ENCODE measurements at regions not wholly inside any gene's neighbourhood (a gene's known extent, or its start where the extent isn't known, plus 50 kb on each side); places are given as distances from the start of the nearest gene placed in this dataset.

DNA sequence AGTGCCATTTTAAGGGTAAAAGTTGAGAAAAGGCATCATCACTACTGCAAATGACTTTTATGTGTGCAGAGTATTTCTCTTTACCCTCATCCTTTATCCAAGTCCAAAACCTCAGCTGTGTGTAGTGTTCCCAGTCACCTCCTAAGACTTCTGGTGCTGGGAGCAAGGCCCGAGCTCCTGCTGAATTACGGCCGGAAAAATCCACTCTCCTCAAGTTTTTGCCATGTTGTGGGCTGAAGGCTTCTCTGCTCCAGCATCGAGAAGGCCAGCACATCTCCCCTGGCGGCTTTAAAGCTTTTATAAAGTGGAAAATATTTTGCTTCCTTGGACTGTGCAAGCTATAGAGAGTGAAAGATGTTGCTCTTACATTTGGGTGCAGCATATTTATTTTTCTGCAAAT, 153.2 kb upstream of the THBS2 start:
- Mint-ChIP-seq H3K36me3 (ENCODE audit: insufficient read depth, unreplicated experiment) (no peaks in the 10 kb centered on the region), H3K27ac (ENCODE audit: low read depth, unreplicated experiment) (no peak overlapping the region), H3K9me3 (ENCODE audit: unreplicated experiment) (peaks cover 9% of the 10 kb centered on the region), H3K27me3 (ENCODE audit: insufficient read depth, unreplicated experiment) (no peaks in the 10 kb centered on the region), H3K4me3 (ENCODE audit: unreplicated experiment) (no peak overlapping the region), H3K4me1 (ENCODE audit: insufficient read depth, unreplicated experiment) (no peaks in the 10 kb centered on the region)
- no TSS peak for BruUV-seq (replicated peaks)
- intact Hi-C loops (cut with micrococcal nuclease): no loop called here
- POLR2A ChIA-PET: no interaction called here
- no peak for DNase-seq (ENCODE audit: unreplicated experiment)
- TF ChIP-seq, protein P1, sequence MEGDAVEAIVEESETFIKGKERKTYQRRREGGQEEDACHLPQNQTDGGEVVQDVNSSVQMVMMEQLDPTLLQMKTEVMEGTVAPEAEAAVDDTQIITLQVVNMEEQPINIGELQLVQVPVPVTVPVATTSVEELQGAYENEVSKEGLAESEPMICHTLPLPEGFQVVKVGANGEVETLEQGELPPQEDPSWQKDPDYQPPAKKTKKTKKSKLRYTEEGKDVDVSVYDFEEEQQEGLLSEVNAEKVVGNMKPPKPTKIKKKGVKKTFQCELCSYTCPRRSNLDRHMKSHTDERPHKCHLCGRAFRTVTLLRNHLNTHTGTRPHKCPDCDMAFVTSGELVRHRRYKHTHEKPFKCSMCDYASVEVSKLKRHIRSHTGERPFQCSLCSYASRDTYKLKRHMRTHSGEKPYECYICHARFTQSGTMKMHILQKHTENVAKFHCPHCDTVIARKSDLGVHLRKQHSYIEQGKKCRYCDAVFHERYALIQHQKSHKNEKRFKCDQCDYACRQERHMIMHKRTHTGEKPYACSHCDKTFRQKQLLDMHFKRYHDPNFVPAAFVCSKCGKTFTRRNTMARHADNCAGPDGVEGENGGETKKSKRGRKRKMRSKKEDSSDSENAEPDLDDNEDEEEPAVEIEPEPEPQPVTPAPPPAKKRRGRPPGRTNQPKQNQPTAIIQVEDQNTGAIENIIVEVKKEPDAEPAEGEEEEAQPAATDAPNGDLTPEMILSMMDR (IDR thresholded peaks at IDR 0.05; ENCODE audit: unreplicated experiment): no peak
- CTCF ChIA-PET: no interaction called here

DNA sequence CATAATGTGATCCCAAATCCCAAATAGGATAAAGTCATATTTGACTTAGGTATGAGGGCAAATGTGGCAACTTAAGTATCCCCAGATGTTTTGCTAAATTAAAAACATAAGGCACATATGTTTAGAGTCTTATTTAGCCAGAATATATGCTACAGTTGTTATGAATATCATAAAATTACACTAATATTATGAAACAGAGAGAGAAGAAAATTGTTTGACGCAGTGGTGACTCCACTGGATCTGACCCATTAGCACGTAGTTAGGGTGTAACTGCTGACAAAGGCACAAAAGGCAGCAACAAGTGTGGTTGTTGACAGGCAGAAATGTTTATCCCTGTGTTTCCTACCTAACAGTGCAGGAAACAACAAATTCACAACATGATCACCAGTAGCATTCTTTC, 152.4 kb upstream of the THBS2 start:
- H3K27ac Mint-ChIP-seq (ENCODE audit: low read depth, unreplicated experiment): no peak overlapping the region
- H3K4me1 Mint-ChIP-seq (ENCODE audit: insufficient read depth, unreplicated experiment): no peaks in the 10 kb centered on the region
- BruUV-seq (replicated peaks): no TSS peak
- ChIA-PET POLR2A (no interaction called here), CTCF (no interaction called here)
- TF ChIP-seq, protein P1 (IDR thresholded peaks at IDR 0.05; ENCODE audit: unreplicated experiment): no peak
- no peak overlapping the region for H3K4me3 Mint-ChIP-seq (ENCODE audit: unreplicated experiment)
- H3K9me3 Mint-ChIP-seq (ENCODE audit: unreplicated experiment): peaks cover 9% of the 10 kb centered on the region
- no peaks in the 10 kb centered on the region for H3K27me3 Mint-ChIP-seq (ENCODE audit: insufficient read depth, unreplicated experiment)
- H3K36me3 Mint-ChIP-seq (ENCODE audit: insufficient read depth, unreplicated experiment): no peaks in the 10 kb centered on the region
- intact Hi-C loops (cut with micrococcal nuclease): no loop called here
- DNase-seq (ENCODE audit: unreplicated experiment): no peak

DNA sequence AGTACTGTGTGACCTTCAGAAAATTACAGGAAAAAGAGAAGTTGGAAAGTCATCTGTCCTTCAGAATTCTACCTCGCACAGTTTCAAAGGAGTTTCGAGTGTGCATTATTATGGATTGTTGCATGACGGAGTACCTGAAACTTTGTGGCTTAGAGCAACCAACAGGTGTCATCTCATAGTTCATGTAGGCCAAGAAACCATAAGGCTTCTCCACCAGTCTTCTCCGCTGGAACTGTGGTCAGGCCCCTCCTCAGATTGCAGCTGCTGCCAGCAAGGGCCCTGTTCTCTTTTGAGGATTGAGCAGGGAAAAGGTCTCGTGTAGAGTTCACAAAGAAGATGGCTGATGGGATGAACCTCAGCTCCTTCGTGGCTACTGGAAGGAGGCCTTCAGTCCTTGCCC, 151.2 kb upstream of the THBS2 start:
- ChIA-PET CTCF (no interaction called here), POLR2A (no interaction called here)
- Mint-ChIP-seq H3K4me1 (ENCODE audit: insufficient read depth, unreplicated experiment) (no peaks in the 10 kb centered on the region), H3K9me3 (ENCODE audit: unreplicated experiment) (peaks cover 9% of the 10 kb centered on the region), H3K27ac (ENCODE audit: low read depth, unreplicated experiment) (no peak overlapping the region), H3K4me3 (ENCODE audit: unreplicated experiment) (no peak overlapping the region), H3K27me3 (ENCODE audit: insufficient read depth, unreplicated experiment) (no peaks in the 10 kb centered on the region), H3K36me3 (ENCODE audit: insufficient read depth, unreplicated experiment) (no peaks in the 10 kb centered on the region)
- TF ChIP-seq, protein P1 (IDR thresholded peaks at IDR 0.05; ENCODE audit: unreplicated experiment): no peak
- no TSS peak for BruUV-seq (replicated peaks)
- intact Hi-C loops (cut with micrococcal nuclease): no loop called here
- DNase-seq (ENCODE audit: unreplicated experiment): no peak

DNA sequence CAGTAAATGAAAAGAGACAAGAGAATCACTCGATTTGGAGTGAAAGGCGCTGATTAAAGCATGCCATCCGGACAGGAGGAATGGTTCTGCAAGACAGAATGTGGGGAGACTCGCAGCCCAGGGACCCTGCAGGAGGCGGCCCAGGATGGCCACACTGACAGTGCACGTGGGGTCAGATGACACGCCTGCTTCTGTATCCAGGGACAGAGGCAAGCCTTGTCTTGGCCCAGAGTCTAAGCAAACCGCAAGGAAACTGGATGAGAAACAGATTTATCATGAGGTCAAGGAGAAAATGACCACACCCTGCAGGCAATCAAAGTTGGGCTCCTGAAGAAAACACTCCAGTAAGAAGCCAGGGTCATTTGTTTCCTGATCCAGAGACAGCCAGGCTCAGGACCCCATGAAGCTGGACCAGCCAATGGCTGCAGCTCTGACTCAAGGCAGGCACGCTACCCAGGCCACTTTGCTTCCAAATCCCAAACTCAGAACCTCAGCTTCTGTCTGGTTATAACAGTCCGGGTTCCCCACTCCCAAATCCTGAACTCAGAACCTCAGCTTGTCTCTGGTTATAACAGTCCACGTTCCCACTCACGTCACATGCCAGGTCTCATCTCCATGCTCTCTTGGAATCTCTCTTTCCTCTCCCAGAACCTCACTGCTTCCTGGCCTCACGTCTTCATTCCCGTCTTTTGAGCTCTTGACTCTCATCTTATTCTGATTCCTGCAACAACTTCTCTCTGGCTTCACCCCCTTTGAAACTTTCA, 144.9 kb upstream of the THBS2 start:
- BruUV-seq (replicated peaks): no TSS peak
- Mint-ChIP-seq H3K27ac (ENCODE audit: low read depth, unreplicated experiment) (no peak overlapping the region), H3K9me3 (ENCODE audit: unreplicated experiment) (no peaks in the 10 kb centered on the region), H3K4me3 (ENCODE audit: unreplicated experiment) (no peak overlapping the region), H3K27me3 (ENCODE audit: insufficient read depth, unreplicated experiment) (no peaks in the 10 kb centered on the region), H3K36me3 (ENCODE audit: insufficient read depth, unreplicated experiment) (no peaks in the 10 kb centered on the region), H3K4me1 (ENCODE audit: insufficient read depth, unreplicated experiment) (no peaks in the 10 kb centered on the region)
- no peak for DNase-seq (ENCODE audit: unreplicated experiment)
- CTCF ChIA-PET: no interaction called here
- intact Hi-C loops (cut with micrococcal nuclease): no loop called here
- POLR2A ChIA-PET: no interaction called here
- TF ChIP-seq, protein P1 (IDR thresholded peaks at IDR 0.05; ENCODE audit: unreplicated experiment): no peak
